HG03064 (cell line): ENCODE measurements at regions not wholly inside any gene's neighbourhood (a gene's known extent, or its start where the extent isn't known, plus 50 kb on each side); places are given as distances from the start of the nearest gene placed in this dataset.
"Not testable (repeated sequence)": the region's sequence is repeated elsewhere in the genome, so short reads cannot be mapped to it uniquely, and the experiment has no call there.

Experiments used
- ATAC-seq: cut with Tn5 transposase; IDR thresholded peaks from one replicate; pipeline ENCODE4 v1.9.1; 2021; ENCODE audit warnings: low read depth; ENCODE audit not compliant: unreplicated experiment

DNA sequence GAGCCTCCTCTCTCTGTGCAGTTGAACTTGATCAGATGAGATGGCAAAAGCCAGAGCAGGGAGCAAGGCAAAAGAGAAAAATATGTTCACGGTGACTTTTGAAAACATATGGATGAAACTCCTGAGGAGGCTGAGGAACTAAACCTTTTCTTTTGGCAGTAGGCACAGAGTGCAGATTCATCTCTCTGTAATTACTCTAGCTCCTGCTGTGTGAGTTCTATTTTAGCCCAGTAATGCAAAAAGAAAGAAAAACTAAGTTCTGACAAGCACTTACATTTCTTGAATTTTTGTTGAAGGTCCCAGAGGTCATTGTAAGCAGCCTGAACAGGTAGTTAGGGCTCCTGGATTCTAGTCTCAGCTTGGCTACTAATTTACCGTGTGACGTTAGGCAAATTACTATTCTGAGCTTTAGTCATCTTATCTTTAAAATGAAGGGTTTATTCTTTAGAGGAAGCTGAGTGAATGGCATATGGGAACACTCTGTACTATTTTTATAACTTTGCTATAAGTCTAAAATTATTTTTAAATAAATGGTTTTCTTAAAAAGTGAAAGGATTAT is 114.7 kb upstream of the NBPF26 start:
- ATAC-seq = not testable (repeated sequence)

DNA sequence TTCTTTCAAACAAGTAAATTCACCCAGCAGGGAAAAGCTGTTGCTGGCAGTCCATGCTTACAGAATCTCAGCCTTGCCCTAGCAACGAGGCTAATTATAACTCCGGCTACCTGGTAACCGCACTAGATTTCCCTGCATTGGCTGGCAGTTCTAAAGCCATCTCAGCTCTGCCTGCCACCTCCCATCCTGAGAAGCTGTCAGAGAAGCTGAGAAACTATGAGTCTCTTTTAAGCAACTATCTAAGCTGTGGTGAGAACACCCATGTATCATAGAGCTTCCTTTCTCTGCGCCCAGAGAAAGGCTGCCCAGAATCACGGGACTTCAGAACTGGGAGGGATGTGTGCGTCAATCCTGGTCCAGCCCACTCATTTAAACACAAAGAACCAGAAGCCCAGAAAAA is 113.9 kb upstream of the NBPF26 start:
- not testable (repeated sequence) for ATAC-seq

DNA sequence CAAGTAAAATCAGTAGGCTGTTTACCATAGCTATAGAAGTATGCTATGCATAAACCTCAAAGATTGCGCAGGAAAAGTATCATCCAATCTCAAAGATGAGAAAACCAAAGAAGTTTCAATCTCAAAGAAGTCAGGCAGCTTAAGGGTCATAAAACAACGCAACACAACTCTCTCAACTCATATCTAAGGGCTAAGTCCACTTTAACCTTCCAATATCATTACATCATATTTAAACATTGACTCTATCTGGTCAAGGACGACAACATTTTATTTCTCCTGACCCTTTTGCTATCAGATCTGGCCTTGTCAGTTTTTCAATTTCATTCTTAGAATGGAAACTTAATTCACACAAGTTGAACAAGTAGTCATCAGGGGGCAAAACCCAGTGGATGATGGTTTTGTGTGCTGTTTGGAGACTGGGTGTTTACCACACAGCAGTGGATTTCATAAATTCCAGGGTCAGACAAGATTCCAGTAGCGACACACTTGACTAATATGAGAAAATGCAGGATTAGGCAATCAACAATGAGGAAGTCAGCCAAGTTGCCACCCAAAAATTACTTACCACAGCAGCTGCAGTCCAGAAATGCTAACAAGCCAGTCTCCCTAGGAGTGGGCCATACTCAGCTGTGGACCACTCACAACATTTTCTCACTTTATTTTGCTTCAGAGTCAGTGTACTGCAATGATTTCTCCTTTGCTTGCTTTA is 108.7 kb upstream of the NBPF26 start:
- ATAC-seq = not testable (repeated sequence)

DNA sequence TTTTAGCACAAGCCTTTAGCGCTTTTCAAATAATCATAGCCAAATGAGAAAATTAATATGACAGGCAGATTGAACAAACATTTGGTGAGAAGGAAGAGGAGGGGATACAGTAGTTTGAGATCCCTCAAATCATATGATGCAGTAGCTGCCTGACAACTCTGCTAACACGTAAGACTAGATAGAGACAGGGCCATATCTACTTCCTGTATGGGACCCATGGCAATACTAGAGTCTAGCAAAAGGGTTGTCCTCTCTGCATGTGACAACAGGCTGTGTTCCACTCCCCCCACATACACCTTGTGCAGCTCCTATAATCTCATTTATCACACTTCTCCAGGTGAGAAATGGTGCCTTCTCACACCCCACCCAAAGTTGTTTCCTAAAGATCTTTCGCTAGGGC is 106.3 kb upstream of the NBPF26 start:
- not testable (repeated sequence) for ATAC-seq

DNA sequence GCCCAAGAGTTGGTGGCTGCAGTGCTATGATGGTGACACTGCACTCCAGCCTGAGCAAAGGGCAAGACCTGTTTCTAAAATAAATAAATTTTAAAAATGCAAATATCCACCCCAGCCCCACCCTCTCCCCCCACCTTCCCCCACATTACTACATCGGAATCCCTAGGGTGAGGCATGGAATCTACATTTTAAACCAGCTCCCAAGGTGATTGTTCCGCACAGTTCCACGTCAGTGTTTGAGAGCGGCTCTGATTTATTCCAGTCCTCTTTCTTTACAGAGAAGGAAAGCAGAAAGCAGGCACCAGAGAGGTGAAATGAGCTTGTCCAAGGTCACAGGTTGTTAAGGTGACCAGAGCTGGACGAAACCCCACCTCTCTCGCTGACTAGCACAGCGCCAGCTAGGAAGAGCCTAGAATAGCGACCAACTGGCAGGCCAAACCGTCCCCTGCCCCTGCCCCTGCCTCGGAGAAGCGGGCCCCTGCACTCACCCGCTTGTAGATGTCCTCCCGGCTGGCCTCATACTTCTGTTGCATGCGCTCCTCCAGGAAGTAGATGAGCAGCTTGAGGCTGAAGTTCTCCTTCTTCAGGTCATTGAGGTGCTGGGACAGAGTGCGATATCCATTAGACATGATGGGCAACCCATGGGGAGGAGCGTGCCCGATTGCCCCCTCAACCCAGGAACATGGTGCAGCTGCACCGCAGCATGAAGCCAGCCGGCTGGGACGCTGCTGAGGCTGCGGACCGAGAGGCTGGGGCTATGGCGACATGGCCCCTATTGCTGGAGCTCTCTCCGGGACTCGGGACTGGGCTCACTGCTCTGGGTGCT is 103.7 kb upstream of the NBPF26 start:
- not testable (repeated sequence) for ATAC-seq

DNA sequence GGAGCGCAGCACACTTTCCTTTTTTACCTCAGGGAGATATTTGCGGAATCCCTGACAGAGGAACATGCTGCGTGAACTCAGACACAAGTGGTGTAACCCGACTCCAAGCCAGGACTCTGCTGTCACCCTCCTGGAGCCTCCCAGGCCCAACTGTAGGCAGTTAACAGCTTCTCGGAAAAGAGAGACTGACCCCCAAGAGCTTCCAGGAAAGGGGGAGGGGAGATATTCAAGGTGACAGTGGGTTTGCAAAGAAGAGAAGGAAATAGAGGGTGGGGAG is 103.1 kb upstream of the NBPF26 start:
- not testable (repeated sequence) for ATAC-seq

DNA sequence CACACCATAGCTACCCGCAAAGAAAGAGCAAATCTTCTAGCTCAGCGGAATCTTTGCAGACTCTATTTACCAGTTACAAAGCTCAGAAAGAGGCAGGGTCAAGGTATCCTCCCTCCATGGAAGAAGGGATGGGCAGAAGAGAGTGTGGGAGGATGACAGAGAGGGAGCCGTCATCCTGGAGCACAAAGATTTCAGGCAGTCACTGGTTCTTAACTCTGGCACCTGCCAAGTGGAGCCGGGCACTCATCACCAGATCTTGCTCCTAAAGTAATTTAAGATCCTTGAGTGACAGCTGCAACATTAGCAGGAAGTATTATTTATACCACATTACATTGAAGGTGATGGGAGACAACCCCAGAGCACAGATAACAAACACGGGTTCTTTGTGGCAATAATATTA is 102.5 kb upstream of the NBPF26 start:
- ATAC-seq = not testable (repeated sequence)

DNA sequence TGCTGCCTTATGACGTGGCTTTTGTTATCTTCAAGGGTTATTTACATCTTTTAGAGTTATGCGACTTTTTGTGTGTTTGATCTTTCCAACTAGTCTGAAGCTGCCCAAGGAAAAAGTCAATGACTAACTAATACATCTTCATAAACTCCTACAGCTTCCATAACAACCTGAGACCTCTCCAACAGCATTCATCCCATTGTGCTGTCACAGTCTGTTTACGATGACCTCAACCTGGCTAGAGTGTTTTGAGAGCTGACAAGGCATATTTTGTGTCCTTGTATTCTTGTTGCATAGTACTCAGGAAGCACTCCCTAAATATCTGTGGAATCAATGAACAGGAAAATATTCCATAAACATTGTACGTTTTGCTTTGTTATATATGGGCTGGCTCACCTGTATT is 100.2 kb upstream of the NBPF26 start:
- not testable (repeated sequence) for ATAC-seq

DNA sequence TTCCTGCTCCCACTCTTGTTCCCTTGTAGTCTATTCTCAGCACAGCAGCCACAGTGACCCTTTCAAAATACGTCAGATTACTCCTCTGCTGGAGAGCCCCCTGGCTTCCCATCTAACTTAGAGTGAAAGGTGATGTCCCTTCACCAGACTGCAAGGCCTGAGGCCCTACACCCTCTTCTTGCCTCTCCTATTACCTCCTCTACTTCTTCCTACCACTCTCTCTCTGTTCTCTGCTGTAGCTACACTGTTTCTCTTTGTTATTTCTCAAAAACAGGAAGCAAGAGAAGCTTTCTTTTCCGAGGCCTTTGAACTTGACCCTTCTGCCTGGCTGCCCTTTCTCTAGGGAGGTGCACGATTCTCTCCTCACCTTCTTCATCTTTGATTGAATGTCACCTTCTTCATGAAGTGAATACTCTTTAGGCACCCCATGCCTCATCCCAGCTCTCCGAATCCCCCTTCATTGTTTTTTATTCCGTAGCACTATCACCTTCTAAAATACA is 99.1 kb upstream of the NBPF26 start:
- ATAC-seq = not testable (repeated sequence)

DNA sequence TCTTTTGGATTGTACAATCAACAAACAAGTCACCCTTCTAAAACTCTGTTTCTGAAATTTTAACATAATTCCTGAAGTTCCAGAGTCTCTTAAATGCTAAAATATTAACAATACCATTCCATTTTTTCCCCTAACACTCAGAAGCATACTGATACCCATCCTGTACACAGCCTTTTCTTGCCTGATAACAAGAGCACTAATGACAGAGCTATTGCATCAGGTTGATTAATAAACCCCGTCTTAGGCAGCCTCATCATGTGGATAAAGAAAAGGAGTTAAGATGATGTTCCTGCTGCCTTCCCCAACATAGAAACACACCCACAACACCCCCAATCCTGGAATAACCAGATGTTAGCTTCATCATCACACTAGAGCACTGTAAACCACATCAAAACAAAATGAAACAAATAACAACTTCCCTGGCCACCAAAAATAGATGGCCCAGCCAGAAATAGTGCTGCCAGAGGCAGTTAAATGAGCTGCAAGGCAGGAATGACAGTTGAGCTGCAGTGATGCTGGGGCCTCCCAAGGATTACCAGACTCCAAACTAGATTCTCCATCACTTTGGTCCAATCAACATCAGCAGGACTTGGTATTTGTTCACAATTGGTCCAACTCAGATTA is 93.8 kb upstream of the NBPF26 start:
- not testable (repeated sequence) for ATAC-seq

DNA sequence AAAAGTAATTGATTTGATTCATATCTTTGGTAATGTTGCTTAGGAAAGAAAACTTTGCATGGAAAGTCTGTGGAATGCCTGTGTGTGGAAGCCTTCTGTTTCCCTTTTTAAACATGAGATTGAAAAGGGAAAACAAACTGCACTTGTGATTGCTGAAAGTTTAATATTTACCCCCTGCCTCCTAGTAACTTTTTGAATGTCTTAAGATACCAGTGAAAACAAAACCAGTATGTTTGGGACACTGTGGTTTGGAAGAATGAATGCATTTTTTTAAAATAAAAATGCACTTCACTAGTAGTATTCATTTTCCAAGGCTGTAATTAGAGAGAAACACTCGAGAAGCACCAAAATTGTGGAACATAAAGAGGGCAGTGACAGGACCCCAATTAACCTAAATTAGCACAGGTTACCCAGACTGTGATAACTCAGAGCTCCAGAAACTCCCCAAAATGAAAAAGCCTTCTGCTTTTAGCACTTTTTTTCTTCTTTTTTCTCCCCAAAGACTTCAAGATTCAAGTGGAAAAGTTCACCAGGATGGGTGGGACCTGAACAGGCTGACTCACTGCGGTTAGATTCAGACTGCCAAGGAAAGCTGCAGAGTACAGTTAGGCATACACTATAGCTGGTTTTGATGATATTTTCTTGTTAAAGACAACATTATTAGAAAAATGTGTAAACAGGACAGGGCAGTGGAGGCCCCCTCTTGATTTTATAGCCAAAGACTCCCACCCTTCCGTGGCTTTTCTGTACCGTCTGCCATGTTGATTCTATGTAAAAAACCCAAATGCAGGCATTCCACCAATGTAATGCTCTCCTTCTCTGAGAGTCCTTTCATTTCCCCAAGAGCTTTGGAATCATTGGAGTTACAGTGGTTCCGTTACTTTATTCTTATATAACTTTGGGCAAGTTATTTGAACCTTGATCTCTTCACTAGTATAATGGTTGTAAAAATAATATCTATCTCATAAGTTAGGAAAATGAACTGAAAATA is 88.6 kb upstream of the NBPF26 start:
- not testable (repeated sequence) for ATAC-seq

DNA sequence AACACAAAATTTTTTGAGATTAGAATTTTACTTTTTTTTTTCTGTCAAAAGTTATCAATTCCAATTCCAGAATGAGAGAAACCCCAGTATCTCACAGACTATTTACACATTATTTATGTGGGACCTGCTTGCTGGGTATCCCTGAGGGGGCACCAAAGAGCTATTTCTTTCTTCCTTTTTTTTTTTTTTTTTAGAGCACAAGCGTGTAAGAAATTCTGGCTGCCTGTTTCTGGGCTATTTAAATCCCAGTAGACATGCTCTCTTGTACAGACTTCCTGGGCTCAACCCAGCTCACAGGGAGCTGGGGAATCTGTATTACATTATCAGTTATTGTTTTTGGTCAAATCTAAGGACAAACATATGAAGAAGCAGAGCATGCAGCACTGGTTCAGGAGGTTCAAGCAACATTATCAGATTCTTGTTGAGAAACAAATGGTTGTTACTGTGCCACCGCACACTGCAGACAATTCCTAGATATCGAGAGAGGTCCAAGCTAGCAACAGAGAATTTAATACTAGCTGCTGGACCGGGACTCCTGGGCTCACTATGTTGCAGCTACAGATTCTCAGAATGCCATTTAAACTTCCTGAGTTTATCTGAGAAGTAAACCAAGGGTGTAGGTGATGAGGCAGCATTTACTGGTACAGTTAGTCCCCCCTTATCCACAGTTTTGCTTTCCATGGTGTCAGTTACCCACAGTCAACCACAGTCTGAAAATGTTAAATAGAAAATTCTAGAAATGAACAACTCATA is 83.3 kb upstream of the NBPF26 start:
- ATAC-seq = not testable (repeated sequence)

DNA sequence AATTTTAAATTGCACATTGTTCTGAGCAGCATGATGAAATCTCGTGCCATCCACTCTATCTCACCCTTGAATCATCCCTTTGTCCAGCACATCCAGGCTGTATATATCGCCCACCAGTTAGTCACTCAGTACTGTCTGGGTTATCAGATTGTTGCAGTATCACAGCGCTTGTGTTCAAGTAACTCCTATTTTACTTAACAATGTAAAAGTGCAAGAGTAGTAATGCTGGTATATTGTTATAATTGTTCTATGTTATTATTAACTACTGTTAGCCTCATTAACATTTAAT is 82.8 kb upstream of the NBPF26 start:
- ATAC-seq = not testable (repeated sequence)

DNA sequence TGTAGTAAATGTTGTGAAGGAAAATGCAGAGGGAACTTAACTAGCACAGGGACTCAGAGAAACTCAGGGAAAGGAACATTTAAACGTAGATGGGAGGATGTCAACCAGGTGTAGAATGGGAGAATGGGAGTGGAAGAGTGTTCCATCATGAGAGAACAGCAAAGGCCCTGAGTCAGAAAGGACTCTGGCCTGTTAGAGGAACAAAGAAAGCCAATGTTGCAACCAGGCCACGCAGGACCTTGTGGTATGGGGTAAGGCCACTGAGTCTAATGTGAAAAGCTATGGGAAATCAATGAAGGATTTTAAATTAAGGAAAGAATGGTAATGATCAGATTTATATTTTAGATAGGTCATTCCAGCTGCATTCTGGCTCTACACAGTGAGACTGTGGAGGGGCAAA is 76.6 kb upstream of the NBPF26 start:
- not testable (repeated sequence) for ATAC-seq

DNA sequence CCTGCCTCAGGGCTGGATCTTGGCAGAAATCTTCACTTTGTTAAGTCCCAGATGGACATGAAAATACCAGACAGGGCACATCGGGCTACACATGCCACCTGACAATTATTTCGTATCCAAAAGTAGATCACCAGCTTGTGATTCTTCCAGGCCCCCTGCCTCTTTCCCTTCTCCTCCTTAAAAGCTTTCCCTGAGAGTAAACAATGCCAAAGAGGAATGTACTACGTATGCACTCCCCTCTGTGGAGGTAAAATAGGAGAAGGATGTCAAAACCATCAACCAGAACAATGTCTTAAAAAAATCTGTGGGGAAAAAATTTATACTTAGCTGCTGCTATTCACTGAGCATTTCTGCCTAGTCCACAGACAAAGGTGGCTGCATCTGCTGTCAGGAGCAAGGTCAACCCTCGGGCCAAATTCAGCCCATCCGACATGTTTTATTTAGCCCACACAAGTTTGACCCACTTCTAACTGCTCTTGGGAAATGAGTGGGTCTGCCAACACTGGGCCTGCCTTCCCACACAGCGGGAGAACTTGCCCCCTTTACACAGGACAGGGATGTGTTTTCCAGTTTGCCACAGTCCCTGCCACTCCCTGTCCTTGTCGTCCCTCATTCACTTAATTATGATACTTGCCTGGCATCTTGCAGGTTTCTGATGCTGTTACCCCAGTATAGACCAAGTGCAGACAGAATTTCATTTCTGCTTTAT is 74.7 kb upstream of the NBPF26 start:
- ATAC-seq = not testable (repeated sequence)

DNA sequence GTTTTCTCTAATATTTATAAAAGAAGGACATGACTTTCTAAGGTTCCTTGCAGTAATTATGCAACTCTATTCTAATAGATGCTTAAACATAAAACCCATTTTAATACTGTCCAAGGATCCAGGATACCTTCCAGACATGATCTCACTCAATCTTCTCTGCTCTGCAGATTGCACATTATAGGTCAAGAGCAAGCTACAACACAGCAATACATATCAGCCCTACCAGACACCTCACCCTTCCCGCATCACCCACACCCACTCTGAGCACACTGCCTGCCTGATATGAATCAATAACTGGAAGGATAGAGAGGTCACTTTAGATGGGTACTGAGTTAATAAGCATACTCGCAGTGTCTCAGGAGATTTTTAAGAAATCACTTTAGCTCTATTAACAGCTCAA is 74.0 kb upstream of the NBPF26 start:
- not testable (repeated sequence) for ATAC-seq

DNA sequence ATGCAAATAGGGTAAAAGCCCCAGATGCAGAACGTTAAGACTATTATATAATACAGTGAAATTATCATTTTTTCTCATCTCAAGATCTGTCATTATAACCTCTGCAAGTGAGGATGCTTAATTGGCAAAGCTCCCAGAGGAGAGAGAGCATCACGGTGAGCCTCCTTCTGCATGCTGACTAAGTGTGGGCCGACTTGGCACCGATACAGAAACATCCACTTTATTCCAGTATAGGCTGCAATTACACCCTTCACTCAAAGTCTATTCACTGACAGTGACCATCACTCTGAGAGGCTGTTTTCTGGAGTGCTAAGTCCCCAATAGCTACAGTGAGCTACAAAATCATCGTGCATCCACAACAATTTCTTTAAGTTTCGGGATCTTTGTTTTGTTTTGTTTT is 69.6 kb upstream of the NBPF26 start:
- ATAC-seq = not testable (repeated sequence)

DNA sequence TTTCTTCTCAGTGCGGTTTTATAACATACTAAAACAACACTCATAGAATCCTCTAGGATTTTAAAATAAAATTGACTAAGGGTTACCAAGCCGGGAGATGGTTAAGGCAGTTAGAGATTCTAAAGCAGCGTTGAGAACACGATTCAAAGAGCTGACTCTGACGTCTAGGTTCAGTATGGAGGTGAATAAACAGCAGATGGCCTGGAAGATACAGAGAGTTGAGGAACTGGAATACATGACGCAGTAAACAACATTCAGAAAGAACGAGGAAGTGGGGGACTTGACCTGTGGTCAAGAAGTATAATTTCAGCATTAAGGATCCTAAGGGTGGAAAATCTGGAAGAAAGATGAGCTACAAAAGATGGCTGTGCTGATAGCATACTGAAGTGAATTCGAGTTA is 68.4 kb upstream of the NBPF26 start:
- ATAC-seq = not testable (repeated sequence)

DNA sequence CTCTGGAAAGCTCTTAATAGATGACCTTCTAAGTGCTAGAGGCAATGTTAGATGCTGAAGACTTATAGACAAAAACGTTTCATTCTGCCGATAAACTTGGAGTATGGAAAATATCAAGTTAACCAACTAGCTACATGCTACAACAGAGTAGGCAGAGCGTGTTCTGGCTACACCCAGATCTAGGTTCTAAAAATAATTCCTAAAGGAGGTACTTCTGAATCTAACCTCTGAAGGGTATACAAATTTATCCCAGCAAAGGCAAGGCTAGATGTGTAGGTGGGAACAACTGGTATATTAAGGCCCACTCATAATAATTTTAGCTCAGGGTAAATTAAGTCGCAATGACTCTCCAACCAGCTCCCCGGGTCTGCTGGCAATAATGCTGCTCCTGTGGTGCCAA is 67.6 kb upstream of the NBPF26 start:
- ATAC-seq = not testable (repeated sequence)
